Tibial nerve (tissue), 4 donors: ENCODE measurements at regions not wholly inside any gene's neighbourhood (a gene's known extent, or its start where the extent isn't known, plus 50 kb on each side); places are given as distances from the start of the nearest gene placed in this dataset.

ENCODE experiments used
- CTCF ChIP-seq, 5 experiments: fragments of 200-600 bp in 3 of 5; fragments of 450-650 bp in 2 of 5; sonication (generic) in 3 of 5; IDR thresholded peaks; one replicate each; pipeline ENCODE4 v1.5.1; 2016 to 2019; ENCODE audit warnings: antibody characterized with exemption in 5 of 5, mild to moderate bottlenecking in 3 of 5, moderate library complexity in 2 of 5
- EP300 ChIP-seq, 2 donors: sonication (generic); formaldehyde crosslinking; IDR thresholded peaks; one replicate each; pipeline ENCODE4 v1.6.1; 2017; ENCODE audit warnings: antibody characterized with exemption in 2 of 2, mild to moderate bottlenecking in 1 of 2
- POLR2A ChIP-seq, 2 donors: fragments of 450-650 bp; IDR thresholded peaks; one replicate each; pipeline ENCODE4 v1.6.1; 2017; ENCODE audit warnings: antibody characterized with exemption in 2 of 2, mild to moderate bottlenecking in 2 of 2, moderate library complexity in 2 of 2

- no peak for TF ChIP-seq CTCF (IDR thresholded peaks at IDR 0.05)
- TF ChIP-seq POLR2A (IDR thresholded peaks at IDR 0.05) = no peak
- peak in 1 of 2 donors; percentile 50 for TF ChIP-seq EP300 (IDR thresholded peaks at IDR 0.05)
These were observed 77.2 kb upstream of the OSMR start for GRCh38 chr5:38768412-38769211.
